ENCODE measurements at regions not wholly inside any gene's neighbourhood (a gene's known extent, or its start where the extent isn't known, plus 50 kb on each side); places are given as distances from the start of the nearest gene placed in this dataset.

DNA sequence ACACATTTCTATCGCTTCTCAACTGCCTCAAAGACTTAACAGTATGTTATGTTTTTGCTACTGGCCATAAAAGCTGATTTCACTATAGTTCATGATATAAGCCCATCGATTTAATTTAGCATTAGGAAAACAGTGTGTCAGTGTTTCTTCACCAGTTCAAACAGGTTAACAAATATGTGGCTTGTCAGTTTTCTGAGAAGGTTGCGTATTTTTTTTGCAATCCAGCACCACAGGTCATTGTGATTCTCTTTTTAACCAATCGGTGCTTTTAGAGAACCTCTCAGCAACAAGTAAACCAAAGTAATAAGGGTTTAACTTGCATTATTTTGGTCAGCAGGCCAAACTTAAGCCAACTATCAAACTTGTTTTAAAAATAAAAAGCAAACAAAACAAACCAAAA is 409.6 kb downstream of the NFIB start:
- H3K27ac ChIP-seq (replicated peaks) = no peak overlapping the region
- no peak overlapping the region for H3K4me3 ChIP-seq (replicated peaks; ENCODE audit: insufficient read depth, low read length)
- DNase-seq (ENCODE audit: low read depth in 1 of 2, low spot score in 1 of 2) = no peak
- no peaks in the 10 kb centered on the region for H3K27me3 ChIP-seq (ENCODE audit: insufficient read depth, poor library complexity, severe bottlenecking)
- no peak for TF ChIP-seq POLR2AphosphoS5 (IDR thresholded peaks at IDR 0.05; ENCODE audit: low read depth)

- DNase-seq (ENCODE audit: low read depth in 1 of 2, low spot score in 1 of 2) = no peak
- Histone ChIP-seq H3K27me3 (ENCODE audit: insufficient read depth, poor library complexity, severe bottlenecking) (no peaks in the 10 kb centered on the region), H3K27ac (replicated peaks) (no peak overlapping the region), H3K4me3 (replicated peaks; ENCODE audit: insufficient read depth, low read length) (no peak overlapping the region)
- TF ChIP-seq, protein P1, sequence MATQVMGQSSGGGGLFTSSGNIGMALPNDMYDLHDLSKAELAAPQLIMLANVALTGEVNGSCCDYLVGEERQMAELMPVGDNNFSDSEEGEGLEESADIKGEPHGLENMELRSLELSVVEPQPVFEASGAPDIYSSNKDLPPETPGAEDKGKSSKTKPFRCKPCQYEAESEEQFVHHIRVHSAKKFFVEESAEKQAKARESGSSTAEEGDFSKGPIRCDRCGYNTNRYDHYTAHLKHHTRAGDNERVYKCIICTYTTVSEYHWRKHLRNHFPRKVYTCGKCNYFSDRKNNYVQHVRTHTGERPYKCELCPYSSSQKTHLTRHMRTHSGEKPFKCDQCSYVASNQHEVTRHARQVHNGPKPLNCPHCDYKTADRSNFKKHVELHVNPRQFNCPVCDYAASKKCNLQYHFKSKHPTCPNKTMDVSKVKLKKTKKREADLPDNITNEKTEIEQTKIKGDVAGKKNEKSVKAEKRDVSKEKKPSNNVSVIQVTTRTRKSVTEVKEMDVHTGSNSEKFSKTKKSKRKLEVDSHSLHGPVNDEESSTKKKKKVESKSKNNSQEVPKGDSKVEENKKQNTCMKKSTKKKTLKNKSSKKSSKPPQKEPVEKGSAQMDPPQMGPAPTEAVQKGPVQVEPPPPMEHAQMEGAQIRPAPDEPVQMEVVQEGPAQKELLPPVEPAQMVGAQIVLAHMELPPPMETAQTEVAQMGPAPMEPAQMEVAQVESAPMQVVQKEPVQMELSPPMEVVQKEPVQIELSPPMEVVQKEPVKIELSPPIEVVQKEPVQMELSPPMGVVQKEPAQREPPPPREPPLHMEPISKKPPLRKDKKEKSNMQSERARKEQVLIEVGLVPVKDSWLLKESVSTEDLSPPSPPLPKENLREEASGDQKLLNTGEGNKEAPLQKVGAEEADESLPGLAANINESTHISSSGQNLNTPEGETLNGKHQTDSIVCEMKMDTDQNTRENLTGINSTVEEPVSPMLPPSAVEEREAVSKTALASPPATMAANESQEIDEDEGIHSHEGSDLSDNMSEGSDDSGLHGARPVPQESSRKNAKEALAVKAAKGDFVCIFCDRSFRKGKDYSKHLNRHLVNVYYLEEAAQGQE (IDR thresholded peaks at IDR 0.05; ENCODE audit: insufficient replicate concordance, low read depth) = no peak
- no peak for TF ChIP-seq CTCF (IDR thresholded peaks at IDR 0.05; ENCODE audit: insufficient read depth, low read length)
- TF ChIP-seq POLR2AphosphoS5 (IDR thresholded peaks at IDR 0.05; ENCODE audit: low read depth) = no peak
- TF ChIP-seq SPI1 (IDR thresholded peaks at IDR 0.05; ENCODE audit: borderline replicate concordance, low read depth) = no peak
- TF ChIP-seq GABPA (IDR thresholded peaks at IDR 0.05; ENCODE audit: low read depth) = no peak
Measured at GRCh38 chr9:13902286-13903066, 411.5 kb downstream of the NFIB start.

DNA sequence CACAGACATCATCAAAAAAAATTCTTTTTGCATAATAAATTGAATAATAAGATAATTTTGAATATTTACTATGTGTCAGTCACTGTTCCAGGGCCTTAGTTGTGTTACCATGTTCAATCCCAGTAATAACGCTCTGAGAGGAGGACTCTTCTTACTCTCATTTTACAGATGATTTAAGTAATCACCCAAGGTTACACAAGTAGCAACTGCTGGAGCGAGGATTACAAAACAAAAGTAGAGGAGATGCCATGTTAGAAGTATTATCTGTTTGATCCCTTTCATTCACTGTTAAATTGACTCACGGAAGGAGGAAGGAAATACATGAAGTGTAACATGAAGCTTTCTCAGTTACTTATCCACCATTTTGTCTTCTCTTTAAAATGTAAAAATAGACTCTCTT is 412.8 kb downstream of the NFIB start:
- no peak for DNase-seq (ENCODE audit: low read depth in 1 of 2, low spot score in 1 of 2)
- Histone ChIP-seq H3K27ac (replicated peaks) (no peak overlapping the region), H3K4me3 (replicated peaks; ENCODE audit: insufficient read depth, low read length) (no peak overlapping the region), H3K27me3 (ENCODE audit: insufficient read depth, poor library complexity, severe bottlenecking) (no peaks in the 10 kb centered on the region)
- TF ChIP-seq GABPA (IDR thresholded peaks at IDR 0.05; ENCODE audit: low read depth) (no peak), CTCF (IDR thresholded peaks at IDR 0.05; ENCODE audit: insufficient read depth, low read length) (no peak), POLR2AphosphoS5 (IDR thresholded peaks at IDR 0.05; ENCODE audit: low read depth) (no peak), SPI1 (IDR thresholded peaks at IDR 0.05; ENCODE audit: borderline replicate concordance, low read depth) (no peak)
- TF ChIP-seq, protein P1 (IDR thresholded peaks at IDR 0.05; ENCODE audit: insufficient replicate concordance, low read depth) = no peak

DNA sequence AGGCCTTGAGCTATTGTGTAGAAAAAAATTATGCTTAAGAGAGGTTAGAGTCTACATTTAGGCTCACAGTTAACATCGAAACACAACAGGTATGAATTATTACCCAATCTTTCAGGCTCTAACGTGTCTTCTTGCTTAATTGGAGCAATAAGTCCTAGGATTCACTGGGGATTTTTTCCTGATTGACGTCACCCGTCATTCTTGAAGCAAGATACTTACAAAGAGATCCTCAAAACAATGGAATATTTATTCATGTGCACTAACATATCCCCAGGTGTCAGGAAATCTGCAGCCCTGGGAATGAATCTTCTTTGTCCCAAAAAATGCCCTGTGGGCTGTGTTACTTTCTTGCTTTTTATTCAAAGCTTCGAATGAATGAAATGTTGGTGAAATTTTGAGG is 413.5 kb downstream of the NFIB start:
- no peak for DNase-seq (ENCODE audit: low read depth in 1 of 2, low spot score in 1 of 2)
- H3K27me3 ChIP-seq (ENCODE audit: insufficient read depth, poor library complexity, severe bottlenecking) = no peaks in the 10 kb centered on the region
- TF ChIP-seq CTCF (IDR thresholded peaks at IDR 0.05; ENCODE audit: insufficient read depth, low read length) (no peak), SPI1 (IDR thresholded peaks at IDR 0.05; ENCODE audit: borderline replicate concordance, low read depth) (no peak), GABPA (IDR thresholded peaks at IDR 0.05; ENCODE audit: low read depth) (no peak), POLR2AphosphoS5 (IDR thresholded peaks at IDR 0.05; ENCODE audit: low read depth) (no peak)
- TF ChIP-seq, protein P1 (IDR thresholded peaks at IDR 0.05; ENCODE audit: insufficient replicate concordance, low read depth) = no peak
- no peak overlapping the region for H3K27ac ChIP-seq (replicated peaks)
- no peak overlapping the region for H3K4me3 ChIP-seq (replicated peaks; ENCODE audit: insufficient read depth, low read length)
